IPS-15b (cell line): ENCODE measurements at regions not wholly inside any gene's neighbourhood (a gene's known extent, or its start where the extent isn't known, plus 50 kb on each side); places are given as distances from the start of the nearest gene placed in this dataset.

Experiments used
- H3K27me3 ChIP-seq: one replicate; pipeline ENCODE4 v1.6.1; 2013; ENCODE audit warnings: low read length; ENCODE audit not compliant: control insufficient read depth, insufficient read depth
- H3K36me3 ChIP-seq: one replicate; pipeline ENCODE4 v1.6.1; 2013; ENCODE audit warnings: low read length; ENCODE audit not compliant: control insufficient read depth, insufficient read depth
- H3K4me1 ChIP-seq: one replicate; pipeline ENCODE4 v1.6.1; 2013; ENCODE audit warnings: mild to moderate bottlenecking, low read length; ENCODE audit not compliant: control insufficient read depth, insufficient read depth
- H3K4me3 ChIP-seq: one replicate; pipeline ENCODE4 v1.5.1; 2013; ENCODE audit warnings: low read depth, low read length
- H3K9ac ChIP-seq: one replicate; pipeline ENCODE4 v1.6.1; 2013; ENCODE audit warnings: low read depth, mild to moderate bottlenecking, low read length
- H3K9me3 ChIP-seq: one replicate; pipeline ENCODE4 v1.6.1; 2013; ENCODE audit warnings: mild to moderate bottlenecking, low read length; ENCODE audit not compliant: control insufficient read depth, insufficient read depth

DNA sequence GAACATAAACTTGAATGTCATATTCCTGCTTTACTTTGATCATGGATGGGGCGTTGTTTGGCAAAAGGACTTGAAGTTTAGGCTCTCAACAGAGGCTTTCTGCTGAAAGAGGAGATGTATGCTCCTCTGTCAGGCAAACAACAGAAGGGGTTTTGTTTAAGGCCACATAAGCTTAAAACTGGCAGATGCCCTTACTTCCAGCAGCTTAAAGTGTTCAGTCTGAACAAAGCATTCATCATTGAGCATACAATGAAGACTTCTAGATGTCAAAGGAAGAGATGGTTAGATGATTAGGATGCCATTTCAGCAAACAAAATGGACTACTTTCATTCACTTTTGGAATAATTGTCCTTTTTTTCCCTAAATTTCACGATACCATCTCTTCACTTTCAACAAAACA, 484.5 kb downstream of the SLITRK6 start:
- Histone ChIP-seq H3K9me3 (no peaks in the 10 kb centered on the region), H3K9ac (no peak overlapping the region), H3K27me3 (no peaks in the 10 kb centered on the region), H3K4me1 (no peaks in the 10 kb centered on the region), H3K4me3 (no peak overlapping the region), H3K36me3 (no peaks in the 10 kb centered on the region)

DNA sequence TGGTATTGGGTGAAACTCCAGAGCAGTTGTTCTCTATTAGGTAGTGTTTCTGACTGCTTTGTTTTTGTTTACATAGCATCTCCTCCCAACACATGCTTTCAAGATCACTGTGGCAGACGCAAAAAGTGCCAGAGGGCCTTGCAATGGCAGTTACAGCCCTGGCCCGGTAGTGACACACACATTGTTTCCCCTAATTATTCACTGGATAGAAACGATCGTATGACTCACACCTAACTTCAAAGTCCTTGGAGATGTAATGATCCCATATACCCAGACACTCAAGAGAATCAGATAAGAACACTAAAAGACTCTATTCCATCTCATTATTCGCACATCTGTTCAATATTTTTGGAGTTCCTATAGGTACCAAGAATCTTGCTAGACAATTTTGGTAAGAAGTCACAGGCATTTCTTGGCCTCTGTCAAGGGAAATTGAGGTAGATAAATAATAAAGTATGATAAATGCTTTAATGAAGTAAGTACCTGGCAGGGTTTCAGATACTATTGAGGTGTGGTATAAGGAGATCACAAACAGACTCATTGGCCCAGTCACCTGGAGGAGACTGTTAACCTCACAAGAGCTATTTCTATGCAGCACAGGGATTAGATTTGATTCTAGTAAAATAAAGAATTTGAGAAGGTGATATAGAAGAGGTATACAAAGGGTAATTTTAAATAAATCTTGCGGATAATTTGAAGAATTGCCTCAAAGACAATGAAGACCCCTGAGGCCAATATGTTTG, 485.3 kb downstream of the SLITRK6 start:
- no peaks in the 10 kb centered on the region for H3K36me3 ChIP-seq
- H3K4me1 ChIP-seq: no peaks in the 10 kb centered on the region
- H3K9me3 ChIP-seq: no peaks in the 10 kb centered on the region
- H3K4me3 ChIP-seq: no peak overlapping the region
- no peak overlapping the region for H3K9ac ChIP-seq
- no peaks in the 10 kb centered on the region for H3K27me3 ChIP-seq

DNA sequence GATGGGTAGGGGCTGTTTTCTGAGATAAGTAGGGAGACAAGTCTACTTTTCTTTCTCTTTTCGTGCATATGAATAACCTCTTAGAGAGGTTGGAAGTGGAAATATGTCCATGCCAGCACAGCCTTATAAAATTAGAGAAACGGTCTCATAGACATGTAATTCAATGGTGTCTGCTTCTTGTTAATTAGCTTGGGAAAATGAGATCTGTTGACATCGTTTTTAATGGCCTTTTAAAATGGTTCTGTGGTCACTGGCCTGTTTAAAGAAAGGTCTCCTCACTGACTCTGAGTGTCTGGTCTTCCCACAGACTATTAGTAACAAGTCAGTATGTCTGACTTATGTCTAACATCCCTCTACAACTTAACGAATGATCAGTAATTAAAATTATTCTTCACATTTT, 487.1 kb downstream of the SLITRK6 start:
- no peaks in the 10 kb centered on the region for H3K36me3 ChIP-seq
- H3K4me3 ChIP-seq: no peak overlapping the region
- H3K9me3 ChIP-seq: no peaks in the 10 kb centered on the region
- H3K27me3 ChIP-seq: no peaks in the 10 kb centered on the region
- no peak overlapping the region for H3K9ac ChIP-seq
- H3K4me1 ChIP-seq: no peaks in the 10 kb centered on the region

DNA sequence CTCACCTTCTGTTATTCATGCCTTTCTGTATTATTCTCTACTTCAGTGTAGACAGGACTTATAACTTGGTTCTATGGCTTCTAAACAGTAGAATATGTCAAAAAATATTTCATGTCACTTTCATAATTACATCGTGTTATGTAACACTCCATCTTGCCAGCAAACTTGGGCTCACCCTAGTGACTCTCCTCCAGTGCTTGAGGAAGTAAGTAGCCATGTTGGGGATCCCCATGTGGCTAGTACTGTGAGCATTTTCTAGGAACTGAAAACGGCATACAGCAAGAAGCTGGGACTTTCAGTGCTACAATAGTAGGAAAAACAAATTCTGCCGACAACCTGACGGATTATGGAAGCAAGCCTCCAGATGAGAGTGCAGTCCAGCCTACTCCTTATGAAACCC, 495.6 kb downstream of the SLITRK6 start:
- Histone ChIP-seq H3K4me1 (no peaks in the 10 kb centered on the region), H3K9ac (no peak overlapping the region), H3K27me3 (no peaks in the 10 kb centered on the region), H3K4me3 (no peak overlapping the region), H3K9me3 (no peaks in the 10 kb centered on the region), H3K36me3 (no peaks in the 10 kb centered on the region)

DNA sequence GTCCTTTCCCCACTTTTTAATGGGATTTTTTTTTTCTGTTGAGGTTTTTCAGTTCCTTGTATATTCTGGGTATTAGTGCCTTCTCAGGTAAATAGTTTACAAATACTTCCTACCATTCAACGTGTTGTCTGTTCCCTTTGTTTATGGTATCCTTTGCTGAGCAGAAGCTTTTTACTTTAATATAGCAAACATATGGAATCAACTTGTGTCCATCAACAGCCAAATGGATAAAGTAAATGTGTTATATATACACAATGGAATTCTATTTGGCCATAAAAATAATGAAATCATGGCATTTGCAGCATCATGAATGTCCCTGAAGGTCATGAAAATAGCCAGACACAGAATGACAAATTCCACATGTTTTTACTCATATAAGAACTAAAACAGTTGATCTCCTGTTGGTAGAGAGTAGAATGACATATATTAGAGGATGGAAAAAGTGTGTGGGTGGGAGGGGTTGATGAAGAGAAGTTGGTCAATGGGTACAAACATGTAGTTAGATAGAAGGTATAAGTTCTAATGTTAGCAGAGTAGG, 500.8 kb downstream of the SLITRK6 start:
- no peaks in the 10 kb centered on the region for H3K36me3 ChIP-seq
- no peaks in the 10 kb centered on the region for H3K9me3 ChIP-seq
- no peaks in the 10 kb centered on the region for H3K4me1 ChIP-seq
- H3K9ac ChIP-seq: no peak overlapping the region
- no peak overlapping the region for H3K4me3 ChIP-seq
- H3K27me3 ChIP-seq: no peaks in the 10 kb centered on the region

DNA sequence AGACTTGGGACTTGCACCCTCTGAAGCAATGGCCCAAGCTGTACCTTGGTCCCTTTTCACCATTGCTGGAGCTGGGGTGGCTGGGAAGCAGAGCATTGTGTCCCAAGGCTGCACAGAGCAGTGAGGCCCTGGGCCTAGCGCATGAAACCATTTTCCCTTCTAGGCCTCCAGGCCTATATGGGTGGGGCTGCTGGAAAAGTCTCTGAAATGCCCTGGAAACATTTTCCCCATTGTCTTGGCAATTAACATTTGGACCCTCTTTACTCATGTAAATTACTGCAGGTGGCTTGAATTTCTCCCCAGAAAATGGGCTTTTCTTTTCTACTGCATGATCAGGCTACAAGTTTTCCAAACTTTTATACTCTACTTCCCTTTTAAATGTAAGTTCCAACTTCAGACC, 510.5 kb downstream of the SLITRK6 start:
- Histone ChIP-seq H3K27me3 (no peaks in the 10 kb centered on the region), H3K9me3 (no peaks in the 10 kb centered on the region), H3K9ac (no peak overlapping the region), H3K4me1 (no peaks in the 10 kb centered on the region), H3K4me3 (no peak overlapping the region), H3K36me3 (no peaks in the 10 kb centered on the region)

DNA sequence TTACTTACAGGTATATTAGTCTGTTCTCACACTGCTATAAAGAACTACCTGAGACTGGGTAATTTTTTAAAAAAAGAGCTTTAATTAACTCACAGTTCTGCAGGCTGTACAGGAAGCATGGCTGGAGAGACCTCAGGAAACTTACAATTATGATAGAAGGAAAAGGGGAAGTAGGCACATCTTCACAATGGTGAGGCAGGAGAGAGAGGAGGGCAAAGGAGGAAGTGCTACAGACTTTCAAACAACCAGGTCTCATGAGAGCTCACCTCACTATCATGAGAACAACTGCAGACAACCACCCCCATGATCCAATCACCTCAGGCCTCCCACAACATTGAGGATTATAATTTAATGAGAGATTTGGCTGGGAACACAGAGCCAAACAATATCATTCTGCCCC, 511.7 kb downstream of the SLITRK6 start:
- H3K4me3 ChIP-seq: no peak overlapping the region
- H3K27me3 ChIP-seq: no peaks in the 10 kb centered on the region
- H3K9ac ChIP-seq: no peak overlapping the region

DNA sequence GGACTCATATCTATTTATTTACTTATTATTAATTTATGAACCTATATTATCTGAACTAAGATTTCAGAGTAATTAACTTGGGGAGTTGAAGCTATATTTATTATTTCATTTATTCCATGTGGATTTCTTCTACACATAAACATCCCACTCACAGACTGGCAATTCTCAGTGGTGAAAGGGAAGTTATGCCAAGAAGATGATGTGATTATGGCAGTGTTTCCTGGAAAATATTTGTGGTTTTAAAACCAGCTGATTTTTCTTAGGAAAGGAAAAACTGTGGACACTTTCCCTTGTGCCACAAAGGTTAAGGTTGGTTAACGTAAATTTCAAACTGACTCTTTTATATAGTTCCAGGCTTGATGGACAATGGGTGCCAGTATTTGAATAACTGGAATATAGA, 513.1 kb downstream of the SLITRK6 start:
- Histone ChIP-seq H3K9me3 (no peaks in the 10 kb centered on the region), H3K4me3 (no peak overlapping the region), H3K4me1 (no peaks in the 10 kb centered on the region), H3K36me3 (no peaks in the 10 kb centered on the region), H3K27me3 (no peaks in the 10 kb centered on the region), H3K9ac (no peak overlapping the region)

More for the DNA sequence above, 511.7 kb downstream of the SLITRK6 start:
- H3K9me3 ChIP-seq: no peaks in the 10 kb centered on the region
- H3K36me3 ChIP-seq: no peaks in the 10 kb centered on the region
- H3K4me1 ChIP-seq: no peaks in the 10 kb centered on the region

DNA sequence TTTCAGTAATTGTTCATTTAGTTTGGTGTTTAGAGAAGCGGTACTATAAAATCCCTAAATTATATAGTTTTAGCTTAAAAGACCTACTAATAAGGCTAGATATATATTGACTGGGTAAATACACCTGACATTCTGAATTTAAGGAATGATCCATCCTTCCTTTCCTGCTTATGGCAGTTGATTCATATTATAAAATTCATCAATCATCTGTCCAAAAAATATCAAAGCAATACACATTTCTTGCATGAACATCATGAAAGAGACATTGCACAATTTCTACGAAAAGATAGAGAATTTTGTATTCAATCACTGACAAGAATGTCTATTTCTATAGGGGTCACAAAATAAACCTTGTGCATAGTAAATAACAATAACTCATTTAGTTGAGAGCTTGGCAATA, 514.9 kb downstream of the SLITRK6 start:
- Histone ChIP-seq H3K9me3 (no peaks in the 10 kb centered on the region), H3K4me3 (no peak overlapping the region), H3K27me3 (no peaks in the 10 kb centered on the region), H3K36me3 (no peaks in the 10 kb centered on the region), H3K9ac (no peak overlapping the region), H3K4me1 (no peaks in the 10 kb centered on the region)

DNA sequence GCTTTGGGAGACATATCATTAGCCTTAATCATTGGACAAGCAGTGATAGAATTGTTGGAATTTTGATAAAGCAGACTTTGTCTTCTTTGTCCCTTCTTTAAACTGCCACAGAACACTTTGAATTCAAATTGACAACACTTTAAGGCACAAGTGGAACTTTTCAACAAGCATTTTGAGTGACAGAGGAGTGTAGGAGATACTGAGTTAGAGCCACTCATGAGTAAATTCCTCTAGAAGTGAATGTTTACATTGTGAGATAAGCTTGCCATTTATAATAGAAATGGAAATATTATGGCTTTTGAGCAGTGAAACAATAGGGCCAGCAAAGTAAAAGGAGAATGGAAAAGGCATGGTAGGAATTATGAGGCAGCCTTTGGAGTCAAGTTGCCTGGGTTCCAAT, 515.8 kb downstream of the SLITRK6 start:
- no peak overlapping the region for H3K9ac ChIP-seq
- H3K9me3 ChIP-seq: no peaks in the 10 kb centered on the region
- no peaks in the 10 kb centered on the region for H3K36me3 ChIP-seq
- H3K4me3 ChIP-seq: no peak overlapping the region
- H3K27me3 ChIP-seq: no peaks in the 10 kb centered on the region
- H3K4me1 ChIP-seq: no peaks in the 10 kb centered on the region

DNA sequence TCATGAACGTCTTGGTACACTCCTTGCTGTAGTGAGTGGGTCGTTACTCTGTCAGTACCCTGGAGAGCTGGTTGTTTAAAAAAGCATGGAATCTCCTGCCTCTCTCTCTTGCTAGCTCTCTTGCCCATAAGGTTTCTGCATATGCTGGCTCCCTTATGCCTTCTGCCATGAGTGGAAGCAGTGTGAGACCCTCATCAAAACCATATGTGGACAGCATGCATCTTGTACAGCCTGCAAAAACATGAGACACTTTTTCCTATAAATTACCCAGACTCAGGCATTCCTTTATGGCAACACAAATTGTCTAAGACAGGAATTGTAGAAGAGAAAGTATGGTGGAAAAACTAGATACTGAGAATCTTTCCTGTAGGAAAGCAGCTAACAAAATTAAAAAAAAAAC, 516.3 kb downstream of the SLITRK6 start:
- no peaks in the 10 kb centered on the region for H3K4me1 ChIP-seq
- no peak overlapping the region for H3K9ac ChIP-seq
- no peaks in the 10 kb centered on the region for H3K27me3 ChIP-seq
- no peak overlapping the region for H3K4me3 ChIP-seq
- H3K36me3 ChIP-seq: no peaks in the 10 kb centered on the region
- no peaks in the 10 kb centered on the region for H3K9me3 ChIP-seq

DNA sequence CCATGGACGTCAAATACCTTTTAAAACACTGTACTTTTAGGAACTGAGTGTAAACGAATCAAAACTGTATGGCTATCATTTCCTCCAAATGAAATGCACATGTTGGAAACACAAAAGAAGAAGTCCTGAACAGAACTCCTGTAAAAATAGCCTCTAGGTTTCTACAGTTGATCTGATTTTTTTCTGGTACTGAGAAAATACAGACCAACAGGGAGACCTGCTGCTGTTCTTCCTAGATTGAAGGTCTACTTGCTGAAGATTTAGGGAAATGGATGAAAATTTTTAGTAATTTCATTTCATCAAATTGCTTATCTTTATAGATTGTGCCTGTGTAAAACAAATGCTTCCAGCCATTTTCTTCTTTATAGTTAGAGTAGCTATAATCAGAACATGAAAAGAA, 520.4 kb downstream of the SLITRK6 start:
- Histone ChIP-seq H3K9ac (no peak overlapping the region), H3K27me3 (no peaks in the 10 kb centered on the region), H3K36me3 (no peaks in the 10 kb centered on the region), H3K9me3 (no peaks in the 10 kb centered on the region), H3K4me3 (no peak overlapping the region), H3K4me1 (no peaks in the 10 kb centered on the region)
